HG02884 (cell line): ENCODE measurements at regions not wholly inside any gene's neighbourhood (a gene's known extent, or its start where the extent isn't known, plus 50 kb on each side); places are given as distances from the start of the nearest gene placed in this dataset.

Experiments
- ATAC-seq: cut with Tn5 transposase; IDR thresholded peaks from one replicate; pipeline ENCODE4 v1.9.1; 2021; ENCODE audit warnings: mild to moderate bottlenecking, moderate library complexity; ENCODE audit not compliant: unreplicated experiment

GRCh38 chr3:28645149-28645548 is 296.5 kb upstream of the AZI2 start:
- no peak for ATAC-seq

GRCh38 chr3:28646435-28646834 is 297.8 kb upstream of the AZI2 start:
- ATAC-seq = no peak

GRCh38 chr3:28649266-28649665 is 300.6 kb upstream of the AZI2 start:
- ATAC-seq = no peak

GRCh38 chr3:28651159-28651558 is 302.5 kb upstream of the AZI2 start:
- ATAC-seq = no peak

- ATAC-seq = no peak
Measured at GRCh38 chr3:28664123-28664522, 315.5 kb upstream of the AZI2 start.

GRCh38 chr3:28667646-28668621 is 319.3 kb upstream of the AZI2 start:
- ATAC-seq = peak; percentile 92

GRCh38 chr3:28669870-28670269 is 321.2 kb upstream of the AZI2 start:
- ATAC-seq = no peak

GRCh38 chr3:28672406-28672805 is 323.8 kb upstream of the AZI2 start:
- no peak for ATAC-seq

GRCh38 chr3:28673446-28673845 is 324.8 kb upstream of the AZI2 start:
- no peak for ATAC-seq

- ATAC-seq = no peak
Measured at GRCh38 chr3:28674212-28674611, 325.6 kb upstream of the AZI2 start.

- no peak for ATAC-seq
Measured at GRCh38 chr3:28677581-28677980, 329.0 kb upstream of the AZI2 start.

- no peak for ATAC-seq
Measured at GRCh38 chr3:28678086-28678485, 329.5 kb upstream of the AZI2 start.

GRCh38 chr3:28680050-28680449 is 331.4 kb upstream of the AZI2 start:
- no peak for ATAC-seq

- no peak for ATAC-seq
Measured at GRCh38 chr3:28682121-28682520, 333.5 kb upstream of the AZI2 start.

- ATAC-seq = no peak
Measured at GRCh38 chr3:28690176-28690575, 341.6 kb upstream of the AZI2 start.

- ATAC-seq = no peak
Measured at GRCh38 chr3:28698706-28699105, 350.1 kb upstream of the AZI2 start.

GRCh38 chr3:28699283-28699682 is 350.7 kb upstream of the AZI2 start:
- no peak for ATAC-seq

- no peak for ATAC-seq
Measured at GRCh38 chr3:28700728-28701127, 352.1 kb upstream of the AZI2 start.

- ATAC-seq = no peak
Measured at GRCh38 chr3:28703843-28704242, 355.2 kb upstream of the AZI2 start.

- ATAC-seq = no peak
Measured at GRCh38 chr3:28711293-28711692, 362.7 kb upstream of the AZI2 start.

- no peak for ATAC-seq
Measured at GRCh38 chr3:28716939-28717338, 368.3 kb upstream of the AZI2 start.

- ATAC-seq = no peak
Measured at GRCh38 chr3:28718074-28718849, 369.6 kb upstream of the AZI2 start.
